Hematopoietic multipotent progenitor cell treated with erythropoietin and hydrocortisone succinate and interleukin-3 and kit ligand, for 15 days (in vitro differentiated cells): ENCODE measurements at regions not wholly inside any gene's neighbourhood (a gene's known extent, or its start where the extent isn't known, plus 50 kb on each side); places are given as distances from the start of the nearest gene placed in this dataset.

Experiments used
- DNase-seq: peaks from one replicate; pipeline ENCODE4 v3.0.0-alpha.2; 2015; ENCODE audit warnings: low spot score

- no peak for DNase-seq
Observed at GRCh38 chr3:103057003-103057402, 622.2 kb downstream of the ZPLD1 start.

- DNase-seq = no peak
Observed at GRCh38 chr3:103057487-103057886, 622.7 kb downstream of the ZPLD1 start.

GRCh38 chr3:103059432-103059831, 624.6 kb downstream of the ZPLD1 start:
- DNase-seq = no peak

- DNase-seq = no peak
Observed at GRCh38 chr3:103060242-103060641, 625.4 kb downstream of the ZPLD1 start.

- no peak for DNase-seq
Observed at GRCh38 chr3:103067963-103068362, 633.1 kb downstream of the ZPLD1 start.

GRCh38 chr3:103075282-103075681, 640.5 kb downstream of the ZPLD1 start:
- DNase-seq = no peak

GRCh38 chr3:103077910-103078309, 643.1 kb downstream of the ZPLD1 start:
- DNase-seq = no peak

- no peak for DNase-seq
Observed at GRCh38 chr3:103082501-103082900, 647.7 kb downstream of the ZPLD1 start.

GRCh38 chr3:103083848-103084631, 649.2 kb downstream of the ZPLD1 start:
- no peak for DNase-seq

- no peak for DNase-seq
Observed at GRCh38 chr3:103085465-103085864, 650.6 kb downstream of the ZPLD1 start.

- DNase-seq = no peak
Observed at GRCh38 chr3:103089758-103090157, 654.9 kb downstream of the ZPLD1 start.

- no peak for DNase-seq
Observed at GRCh38 chr3:103105206-103105605, 670.4 kb downstream of the ZPLD1 start.

GRCh38 chr3:103112273-103112672, 677.5 kb downstream of the ZPLD1 start:
- no peak for DNase-seq

- DNase-seq = no peak
Observed at GRCh38 chr3:103126115-103126514, 691.3 kb downstream of the ZPLD1 start.

GRCh38 chr3:103127098-103127630, 692.3 kb downstream of the ZPLD1 start:
- no peak for DNase-seq

- DNase-seq = no peak
Observed at GRCh38 chr3:103127737-103128136, 692.9 kb downstream of the ZPLD1 start.

GRCh38 chr3:103134023-103134724, 699.4 kb downstream of the ZPLD1 start:
- DNase-seq = no peak

GRCh38 chr3:103136621-103137020, 701.8 kb downstream of the ZPLD1 start:
- DNase-seq = no peak

- DNase-seq = no peak
Observed at GRCh38 chr3:103137830-103138229, 703.0 kb downstream of the ZPLD1 start.

GRCh38 chr3:103158183-103158582, 723.4 kb downstream of the ZPLD1 start:
- no peak for DNase-seq

- no peak for DNase-seq
Observed at GRCh38 chr3:103166890-103167289, 732.1 kb downstream of the ZPLD1 start.

GRCh38 chr3:103167850-103168249, 733.0 kb downstream of the ZPLD1 start:
- DNase-seq = no peak

- DNase-seq = no peak
Observed at GRCh38 chr3:103169289-103169688, 734.5 kb downstream of the ZPLD1 start.
